Colonic mucosa (tissue), 4 donors: ENCODE measurements at regions not wholly inside any gene's neighbourhood (a gene's known extent, or its start where the extent isn't known, plus 50 kb on each side); places are given as distances from the start of the nearest gene placed in this dataset.

Experiments
- DNase-seq: peaks from one replicate; pipeline ENCODE4 v3.0.0-alpha.2; 2020
- H3K27ac ChIP-seq: fragments of 200-600 bp; one replicate; pipeline ENCODE4 v1.8.0; 2021
- H3K27me3 ChIP-seq: fragments of 200-600 bp; one replicate; pipeline ENCODE4 v1.8.0; 2021
- H3K36me3 ChIP-seq: fragments of 200-600 bp; one replicate; pipeline ENCODE4 v1.8.0; 2021
- H3K4me1 ChIP-seq: fragments of 200-600 bp; one replicate; pipeline ENCODE4 v1.8.0; 2021; ENCODE audit warnings: mild to moderate bottlenecking
- H3K4me3 ChIP-seq: fragments of 200-600 bp; one replicate; pipeline ENCODE4 v1.8.0; 2021
- H3K9ac ChIP-seq, 2 donors: one replicate each; pipeline ENCODE4 v1.7.0; 2013; ENCODE audit warnings: control low read depth in 2 of 2, low read depth in 2 of 2, low read length in 2 of 2
- H3K9me3 ChIP-seq: fragments of 200-600 bp; one replicate; pipeline ENCODE4 v1.8.0; 2021
- CTCF ChIP-seq: fragments of 200-600 bp; IDR thresholded peaks from one replicate; pipeline ENCODE4 v1.8.0; 2022; ENCODE audit warnings: antibody characterized with exemption, mild to moderate bottlenecking
- intact Hi-C: fragments of 100-400 bp; cut with DNase I; formaldehyde crosslinking; loops from one replicate; pipeline ENCODE4 v1.14.1; 2022
- donor health status: healthy.
- donor health status: DM: no; HTN: no; CAD: no.
- donor health status: DM: no; HTN: no; CAD: no.

- Histone ChIP-seq H3K27me3 (no peaks in the 10 kb centered on the region), H3K27ac (no peak overlapping the region), H3K9me3 (no peaks in the 10 kb centered on the region), H3K4me3 (no peak overlapping the region), H3K36me3 (no peaks in the 10 kb centered on the region), H3K4me1 (no peaks in the 10 kb centered on the region), H3K9ac (no peak overlapping the region)
- intact Hi-C loops = no loop called here
- TF ChIP-seq CTCF = no peak
- DNase-seq = no peak
Measured at GRCh38 chr6:141035312-141036200, 1097.2 kb upstream of the GJE1 start.

GRCh38 chr6:141033101-141033500 is 1099.6 kb upstream of the GJE1 start:
- no peak for TF ChIP-seq CTCF
- Histone ChIP-seq H3K4me1 (no peaks in the 10 kb centered on the region), H3K27me3 (no peaks in the 10 kb centered on the region), H3K9ac (no peak overlapping the region), H3K9me3 (no peaks in the 10 kb centered on the region), H3K4me3 (no peak overlapping the region), H3K36me3 (no peaks in the 10 kb centered on the region), H3K27ac (no peak overlapping the region)
- no peak for DNase-seq
- intact Hi-C loops = no loop called here

- Histone ChIP-seq H3K36me3 (no peaks in the 10 kb centered on the region), H3K9me3 (no peaks in the 10 kb centered on the region), H3K4me3 (no peak overlapping the region), H3K27me3 (no peaks in the 10 kb centered on the region), H3K9ac (no peak overlapping the region), H3K4me1 (no peaks in the 10 kb centered on the region), H3K27ac (no peak overlapping the region)
- intact Hi-C loops = no loop called here
- DNase-seq = no peak
- TF ChIP-seq CTCF = no peak
Measured at GRCh38 chr6:141029908-141030307, 1102.8 kb upstream of the GJE1 start.

- intact Hi-C loops = no loop called here
- no peak overlapping the region for H3K4me3 ChIP-seq
- H3K9ac ChIP-seq = no peak overlapping the region
- no peaks in the 10 kb centered on the region for H3K4me1 ChIP-seq
- no peak overlapping the region for H3K27ac ChIP-seq
- no peaks in the 10 kb centered on the region for H3K36me3 ChIP-seq
- H3K27me3 ChIP-seq = no peaks in the 10 kb centered on the region
- H3K9me3 ChIP-seq = no peaks in the 10 kb centered on the region
- TF ChIP-seq CTCF = no peak
- no peak for DNase-seq
Measured at GRCh38 chr6:141028791-141029280, 1103.9 kb upstream of the GJE1 start.

DNA sequence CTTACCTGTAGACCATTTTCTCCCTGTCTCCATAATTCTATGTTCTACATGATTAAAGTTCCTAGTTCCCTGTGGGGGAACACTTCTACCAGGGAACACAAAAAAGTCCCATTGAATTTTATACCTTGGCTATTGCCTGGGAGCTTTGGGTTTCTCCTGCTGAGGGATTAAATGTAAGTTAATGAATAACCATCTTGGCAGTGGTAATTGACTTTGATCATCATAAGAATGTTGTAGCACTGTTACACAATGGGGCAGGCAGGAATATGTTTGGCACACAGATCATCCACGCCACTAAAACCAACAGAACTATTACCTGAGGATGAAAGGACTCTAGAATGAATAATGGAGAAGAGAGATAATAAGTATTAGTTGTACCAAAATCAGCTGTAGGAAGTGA is 1106.2 kb upstream of the GJE1 start:
- intact Hi-C loops = no loop called here
- no peaks in the 10 kb centered on the region for H3K9me3 ChIP-seq
- H3K4me3 ChIP-seq = no peak overlapping the region
- no peaks in the 10 kb centered on the region for H3K4me1 ChIP-seq
- no peaks in the 10 kb centered on the region for H3K36me3 ChIP-seq
- H3K27ac ChIP-seq = no peak overlapping the region
- DNase-seq = no peak
- no peak for TF ChIP-seq CTCF
- H3K9ac ChIP-seq = no peak overlapping the region
- no peaks in the 10 kb centered on the region for H3K27me3 ChIP-seq
